Endothelial cell of umbilical vein (primary cell): ENCODE measurements at regions not wholly inside any gene's neighbourhood (a gene's known extent, or its start where the extent isn't known, plus 50 kb on each side); places are given as distances from the start of the nearest gene placed in this dataset.

Source experiments
- BruUV-seq: library from RNA; stranded (reverse); fragments of 400-500 nt; replicated peaks from 2 replicates; lab custom pipeline; 2021; lab: Mats Ljungman, UMichigan
- CTCF ChIA-PET: fragments of 300-600, 350-600 bp; sonication (Branson Sonifier 250); formaldehyde crosslinking; loops from one replicate; lab custom pipeline; 2021; ENCODE audit warnings: antibody characterized with exemption, inconsistent platforms; lab: Charles Lee
- POLR2A ChIA-PET: fragments of 300-600, 350-600 bp; sonication (Branson Sonifier 250); formaldehyde crosslinking; loops from one replicate; lab custom pipeline; 2021; ENCODE audit warnings: antibody characterized with exemption, inconsistent platforms; lab: Charles Lee
- DNase-seq: peaks from one replicate; pipeline ENCODE4 v3.0.0-alpha.2; 2011; ENCODE audit warnings: low read depth, low spot score
- FAIRE-seq: peaks from 2 replicates; lab custom pipeline; 2011; peaks lifted over from hg19 to GRCh38; lab: Jason Lieb, UNC
- H2AFZ ChIP-seq: 2 replicates; pipeline ENCODE4 v1.6.0; 2012; ENCODE audit warnings: low read depth, low read length, control low read depth, inconsistent platforms
- H3K27ac ChIP-seq: 2 replicates; pipeline ENCODE4 v1.5.1; 2011; ENCODE audit warnings: low read depth, mild to moderate bottlenecking, control low read depth, low read length, moderate library complexity; ENCODE audit not compliant: insufficient read depth
- H3K27me3 ChIP-seq, 2 experiments: 2 replicates each; pipeline versions ENCODE4 v1.6.0 to v1.6.1; 2011; ENCODE audit warnings: low read length in 2 of 2, mixed read lengths in 1 of 2; ENCODE audit not compliant: control insufficient read depth in 2 of 2, insufficient read depth in 2 of 2
- H3K36me3 ChIP-seq, 2 experiments: 2 replicates in 1 of 2; 3 replicates in 1 of 2; pipeline ENCODE4 v1.5.1; 2011; ENCODE audit warnings: low read length in 2 of 2, mild to moderate bottlenecking in 1 of 2, moderate library complexity in 1 of 2; ENCODE audit not compliant: control insufficient read depth in 2 of 2, insufficient read depth in 2 of 2; ENCODE audit errors: extremely low read depth in 1 of 2
- H3K4me1 ChIP-seq: 3 replicates; pipeline ENCODE4 v1.5.1; 2011; ENCODE audit warnings: mild to moderate bottlenecking, low read length; ENCODE audit not compliant: control insufficient read depth, insufficient read depth; ENCODE audit errors: extremely low read depth
- H3K4me2 ChIP-seq: 2 replicates; pipeline ENCODE4 v1.6.1; 2011; ENCODE audit warnings: low read length, control low read depth, mixed read lengths; ENCODE audit not compliant: insufficient read depth
- H3K4me3 ChIP-seq, 3 experiments: fragments of 200-600 bp in 1 of 3; sonication (generic), shearing (Covaris generic) in 1 of 3; replicated peaks in 1 of 3; 2 replicates each; pipeline ENCODE4 v1.5.1; 2011 to 2016; ENCODE audit warnings: control low read depth in 3 of 3, low read length in 3 of 3, mild to moderate bottlenecking in 2 of 3, inconsistent platforms in 1 of 3, low read depth in 1 of 3, moderate library complexity in 1 of 3; ENCODE audit not compliant: insufficient read depth in 1 of 3
- H3K79me2 ChIP-seq: 2 replicates; pipeline ENCODE4 v1.6.0; 2012; ENCODE audit warnings: low read length, inconsistent platforms; ENCODE audit not compliant: control insufficient read depth, insufficient read depth
- H3K9ac ChIP-seq: replicated peaks from 2 replicates; pipeline ENCODE3; 2011; ENCODE audit warnings: low read length, control low read depth; ENCODE audit not compliant: insufficient read depth; ENCODE audit errors: extremely low read depth
- H3K9me1 ChIP-seq: replicated peaks from 3 replicates; pipeline ENCODE4 v1.6.0; 2011; ENCODE audit warnings: mild to moderate bottlenecking, low read length; ENCODE audit not compliant: control insufficient read depth, insufficient read depth; ENCODE audit errors: extremely low read depth
- H3K9me3 ChIP-seq: replicated peaks from 2 replicates; pipeline ENCODE4 v1.5.1; 2012; ENCODE audit warnings: low read length, inconsistent platforms; ENCODE audit not compliant: control insufficient read depth, insufficient read depth
- H4K20me1 ChIP-seq: replicated peaks from 2 replicates; pipeline ENCODE3; 2011; ENCODE audit warnings: mild to moderate bottlenecking, low read length; ENCODE audit not compliant: control insufficient read depth, insufficient read depth; ENCODE audit errors: extremely low read depth
- CTCF ChIP-seq, 2 donors: IDR thresholded peaks; 1 replicate in 1 of 2; 2 replicates in 1 of 2; pipeline ENCODE4 v1.5.1; 2011; ENCODE audit warnings: low read length in 2 of 2, mild to moderate bottlenecking in 2 of 2, moderate library complexity in 2 of 2, control low read depth in 1 of 2, inconsistent platforms in 1 of 2, low read depth in 1 of 2; ENCODE audit not compliant: insufficient read depth in 1 of 2; ENCODE audit errors: extremely low read depth in 1 of 2
- EZH2 ChIP-seq: IDR thresholded peaks from 2 replicates; pipeline ENCODE4 v1.6.1; 2012; ENCODE audit warnings: borderline replicate concordance, low read depth, mild to moderate bottlenecking, moderate library complexity, low read length, inconsistent platforms; ENCODE audit not compliant: severe bottlenecking
- FOS ChIP-seq: IDR thresholded peaks from 2 replicates; pipeline ENCODE4 v1.6.1; 2011; ENCODE audit warnings: mild to moderate bottlenecking, low read length, moderate library complexity, borderline replicate concordance; ENCODE audit not compliant: insufficient read depth
- GATA2 ChIP-seq: IDR thresholded peaks from 2 replicates; pipeline ENCODE4 v1.7.0; 2011; ENCODE audit warnings: low read depth, mild to moderate bottlenecking, moderate library complexity, mixed read lengths, low read length; ENCODE audit not compliant: insufficient read length, insufficient read depth
- JUN ChIP-seq: IDR thresholded peaks from 2 replicates; pipeline ENCODE4 v1.6.1; 2011; ENCODE audit warnings: borderline replicate concordance, low read depth; ENCODE audit not compliant: insufficient read length, insufficient read depth
- MYC ChIP-seq: IDR thresholded peaks from one replicate; pipeline ENCODE4 v1.6.1; 2011; ENCODE audit warnings: mild to moderate bottlenecking, low read depth, low read length
- POLR2A ChIP-seq: IDR thresholded peaks from 2 replicates; pipeline ENCODE4 v1.6.1; 2012; ENCODE audit warnings: low read depth, mild to moderate bottlenecking, control low read depth, low read length
- POLR2AphosphoS5 ChIP-seq: IDR thresholded peaks from 2 replicates; pipeline ENCODE4 v1.6.1; 2012; ENCODE audit warnings: low read depth, mild to moderate bottlenecking, control low read depth, low read length, moderate library complexity; ENCODE audit not compliant: insufficient read depth
- dilution Hi-C: fragments of 300-500 bp; cut with MboI; formaldehyde crosslinking; loops from one replicate; pipeline ENCODE4 v1.15.0; 2019; ENCODE audit warnings: low sequenced_read_pairs; ENCODE audit not compliant: extremely low pct_ligation_motif_present
- intact Hi-C: fragments of 100-400 bp; cut with micrococcal nuclease; formaldehyde crosslinking; loops from one replicate; pipeline ENCODE4 v1.10.0; 2022
- TF ChIP-seq, protein P1 (sequence below): IDR thresholded peaks from 2 replicates; pipeline ENCODE4 v1.6.1; 2011; ENCODE audit not compliant: insufficient read depth, insufficient read length

DNA sequence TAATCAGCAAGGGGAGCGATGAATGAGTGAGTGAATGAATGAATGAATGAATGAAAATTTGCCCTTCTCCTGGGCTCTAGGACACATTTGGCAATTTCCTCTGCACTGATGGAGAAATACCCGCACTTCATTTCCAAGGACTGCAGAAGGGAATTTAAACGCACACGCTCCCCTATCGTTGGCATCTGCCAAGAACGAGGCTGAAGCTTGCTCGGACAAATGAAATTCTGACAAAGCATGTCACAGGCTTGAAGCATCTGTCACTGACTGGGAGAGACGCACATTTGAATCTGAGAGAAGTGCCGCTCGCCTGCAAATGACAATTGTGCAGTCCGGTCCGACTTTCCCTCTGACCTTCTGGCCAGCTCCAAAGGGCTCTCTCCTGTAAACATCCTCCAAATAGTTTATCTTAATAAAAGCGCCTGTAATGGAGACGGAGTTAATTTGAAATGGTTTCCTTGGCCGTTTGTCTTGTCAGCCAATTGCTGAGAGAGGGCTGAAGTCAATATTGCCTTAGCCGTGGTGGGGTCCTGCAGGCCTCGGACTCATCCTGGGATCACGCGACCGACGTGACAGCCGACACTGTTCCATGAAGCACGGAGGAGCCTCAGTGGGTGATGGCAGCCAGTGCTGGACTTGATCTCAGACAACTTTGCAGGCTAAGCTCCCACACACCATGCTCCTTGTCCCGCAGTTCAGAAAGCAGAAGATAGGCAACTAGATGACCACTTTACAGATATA is 260.7 kb downstream of the MN1 start:
- no TSS peak for BruUV-seq
- no peak overlapping the region for H3K4me3 ChIP-seq
- no peak for FAIRE-seq
- TF ChIP-seq POLR2AphosphoS5 (no peak), EZH2 (no peak), GATA2 (no peak), FOS (no peak), JUN (no peak), MYC (no peak), POLR2A (no peak), CTCF (IDR thresholded peaks at IDR 0.05; ENCODE audit: extremely low read depth in 1 of 2, insufficient read depth in 1 of 2, low read depth in 1 of 2, low read length in 2 of 2) (no peak)
- TF ChIP-seq, protein P1, sequence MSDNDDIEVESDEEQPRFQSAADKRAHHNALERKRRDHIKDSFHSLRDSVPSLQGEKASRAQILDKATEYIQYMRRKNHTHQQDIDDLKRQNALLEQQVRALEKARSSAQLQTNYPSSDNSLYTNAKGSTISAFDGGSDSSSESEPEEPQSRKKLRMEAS = no peak
- no peak overlapping the region for H3K27ac ChIP-seq
- peaks cover 2 to 3% of the 10 kb centered on the region in 2 experiments for H3K27me3 ChIP-seq
- no peak overlapping the region for H2AFZ ChIP-seq
- H3K36me3 ChIP-seq = no peaks in the 10 kb centered on the region
- dilution Hi-C loops (no loop called here), intact Hi-C loops (no loop called here)
- POLR2A ChIA-PET = no interaction called here
- no peak overlapping the region for H3K9ac ChIP-seq
- peaks cover 2% of the 10 kb centered on the region for H3K4me1 ChIP-seq
- no peak overlapping the region for H3K4me2 ChIP-seq
- no peaks in the 10 kb centered on the region for H3K9me1 ChIP-seq
- H4K20me1 ChIP-seq = no peaks in the 10 kb centered on the region
- CTCF ChIA-PET = interaction anchor here (0.8 kb wide), 1 partner anchor 121 kb away, joined by 5 read pairs; no protein-coding TSS in a partner anchor
- H3K9me3 ChIP-seq = no peaks in the 10 kb centered on the region
- no peak for DNase-seq
- no peaks in the 10 kb centered on the region for H3K79me2 ChIP-seq
